Uterus (tissue), 2 donors: ENCODE measurements at regions not wholly inside any gene's neighbourhood (a gene's known extent, or its start where the extent isn't known, plus 50 kb on each side); places are given as distances from the start of the nearest gene placed in this dataset.

Experiments used
- POLR2A ChIP-seq, 2 donors: fragments of 450-650 bp; IDR thresholded peaks; one replicate each; pipeline ENCODE4 v1.6.1; 2016; ENCODE audit warnings: antibody characterized with exemption in 2 of 2, mild to moderate bottlenecking in 1 of 2, moderate library complexity in 1 of 2
- TF ChIP-seq, protein P1 (sequence below), 4 experiments: fragments of 200-600 bp in 2 of 4; fragments of 450-650 bp in 2 of 4; sonication (generic) in 2 of 4; IDR thresholded peaks; one replicate each; pipeline ENCODE4 v1.5.1; 2016 to 2019; ENCODE audit warnings: antibody characterized with exemption in 4 of 4, mild to moderate bottlenecking in 2 of 4, moderate library complexity in 1 of 4

GRCh38 chr11:82059505-82059904, 674.2 kb downstream of the FAM181B start:
- TF ChIP-seq POLR2A (IDR thresholded peaks at IDR 0.05): no peak
- TF ChIP-seq, protein P1, sequence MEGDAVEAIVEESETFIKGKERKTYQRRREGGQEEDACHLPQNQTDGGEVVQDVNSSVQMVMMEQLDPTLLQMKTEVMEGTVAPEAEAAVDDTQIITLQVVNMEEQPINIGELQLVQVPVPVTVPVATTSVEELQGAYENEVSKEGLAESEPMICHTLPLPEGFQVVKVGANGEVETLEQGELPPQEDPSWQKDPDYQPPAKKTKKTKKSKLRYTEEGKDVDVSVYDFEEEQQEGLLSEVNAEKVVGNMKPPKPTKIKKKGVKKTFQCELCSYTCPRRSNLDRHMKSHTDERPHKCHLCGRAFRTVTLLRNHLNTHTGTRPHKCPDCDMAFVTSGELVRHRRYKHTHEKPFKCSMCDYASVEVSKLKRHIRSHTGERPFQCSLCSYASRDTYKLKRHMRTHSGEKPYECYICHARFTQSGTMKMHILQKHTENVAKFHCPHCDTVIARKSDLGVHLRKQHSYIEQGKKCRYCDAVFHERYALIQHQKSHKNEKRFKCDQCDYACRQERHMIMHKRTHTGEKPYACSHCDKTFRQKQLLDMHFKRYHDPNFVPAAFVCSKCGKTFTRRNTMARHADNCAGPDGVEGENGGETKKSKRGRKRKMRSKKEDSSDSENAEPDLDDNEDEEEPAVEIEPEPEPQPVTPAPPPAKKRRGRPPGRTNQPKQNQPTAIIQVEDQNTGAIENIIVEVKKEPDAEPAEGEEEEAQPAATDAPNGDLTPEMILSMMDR (IDR thresholded peaks at IDR 0.05): no peak
